ENCODE measurements at regions not wholly inside any gene's neighbourhood (a gene's known extent, or its start where the extent isn't known, plus 50 kb on each side); places are given as distances from the start of the nearest gene placed in this dataset.

- CTCF ChIA-PET = no interaction called here
- POLR2A ChIA-PET = no interaction called here
- Histone ChIP-seq H3K9me3 (no peaks in the 10 kb centered on the region), H3K4me3 (ENCODE audit: low read depth, low read length) (no peak overlapping the region), H3K4me1 (no peaks in the 10 kb centered on the region), H3K27me3 (replicated peaks; ENCODE audit: control insufficient read depth, insufficient read depth, low read length) (no peaks in the 10 kb centered on the region), H3K36me3 (ENCODE audit: control insufficient read depth, insufficient read depth, low read length) (no peaks in the 10 kb centered on the region)
- Mint-ChIP-seq H3K4me3 (ENCODE audit: unreplicated experiment) (no peak overlapping the region), H3K27me3 (ENCODE audit: insufficient read depth, unreplicated experiment) (no peaks in the 10 kb centered on the region), H3K27ac (ENCODE audit: unreplicated experiment) (no peak overlapping the region), H3K36me3 (ENCODE audit: insufficient read depth, unreplicated experiment) (no peaks in the 10 kb centered on the region), H3K9me3 (ENCODE audit: unreplicated experiment) (peaks cover 13% of the 10 kb centered on the region), H3K4me1 (ENCODE audit: low read depth, unreplicated experiment) (no peaks in the 10 kb centered on the region)
- DNase-seq = no peak
- no TSS peak for BruUV-seq (replicated peaks)
- intact Hi-C loops (cut with micrococcal nuclease; ENCODE audit: unreplicated experiment) = no loop called here
- TF ChIP-seq CTCF (IDR thresholded peaks at IDR 0.05; ENCODE audit: insufficient read depth in 1 of 2, low read depth in 1 of 2, low read length in 1 of 2, severe bottlenecking in 1 of 2, unreplicated experiment in 1 of 2) = no peak
Observed at GRCh38 chrX:21056622-21057021, 317.6 kb upstream of the CNKSR2 start.

- no peak overlapping the region for H3K4me3 Mint-ChIP-seq (ENCODE audit: unreplicated experiment)
- POLR2A ChIA-PET = no interaction called here
- no peak for DNase-seq
- H3K9me3 ChIP-seq = no peaks in the 10 kb centered on the region
- no peaks in the 10 kb centered on the region for H3K27me3 ChIP-seq (replicated peaks; ENCODE audit: control insufficient read depth, insufficient read depth, low read length)
- TF ChIP-seq CTCF (IDR thresholded peaks at IDR 0.05; ENCODE audit: insufficient read depth in 1 of 2, low read depth in 1 of 2, low read length in 1 of 2, severe bottlenecking in 1 of 2, unreplicated experiment in 1 of 2) = no peak
- no TSS peak for BruUV-seq (replicated peaks)
- H3K36me3 Mint-ChIP-seq (ENCODE audit: insufficient read depth, unreplicated experiment) = no peaks in the 10 kb centered on the region
- H3K9me3 Mint-ChIP-seq (ENCODE audit: unreplicated experiment) = no peaks in the 10 kb centered on the region
- CTCF ChIA-PET = no interaction called here
- H3K4me3 ChIP-seq (ENCODE audit: low read depth, low read length) = no peak overlapping the region
- no peak overlapping the region for H3K27ac Mint-ChIP-seq (ENCODE audit: unreplicated experiment)
- intact Hi-C loops (cut with micrococcal nuclease; ENCODE audit: unreplicated experiment) = no loop called here
- no peaks in the 10 kb centered on the region for H3K4me1 Mint-ChIP-seq (ENCODE audit: low read depth, unreplicated experiment)
- H3K27me3 Mint-ChIP-seq (ENCODE audit: insufficient read depth, unreplicated experiment) = no peaks in the 10 kb centered on the region
- H3K4me1 ChIP-seq = no peaks in the 10 kb centered on the region
- no peaks in the 10 kb centered on the region for H3K36me3 ChIP-seq (ENCODE audit: control insufficient read depth, insufficient read depth, low read length)
Observed at GRCh38 chrX:21047034-21047455, 327.2 kb upstream of the CNKSR2 start.

GRCh38 chrX:21014326-21014725, 359.9 kb upstream of the CNKSR2 start:
- TF ChIP-seq CTCF (IDR thresholded peaks at IDR 0.05; ENCODE audit: insufficient read depth in 1 of 2, low read depth in 1 of 2, low read length in 1 of 2, severe bottlenecking in 1 of 2, unreplicated experiment in 1 of 2) = no peak
- intact Hi-C loops (cut with micrococcal nuclease; ENCODE audit: unreplicated experiment) = no loop called here
- Histone ChIP-seq H3K9me3 (no peaks in the 10 kb centered on the region), H3K36me3 (ENCODE audit: control insufficient read depth, insufficient read depth, low read length) (no peaks in the 10 kb centered on the region), H3K4me1 (no peaks in the 10 kb centered on the region), H3K4me3 (ENCODE audit: low read depth, low read length) (no peak overlapping the region), H3K27me3 (replicated peaks; ENCODE audit: control insufficient read depth, insufficient read depth, low read length) (no peaks in the 10 kb centered on the region)
- Mint-ChIP-seq H3K9me3 (ENCODE audit: unreplicated experiment) (peaks cover 9% of the 10 kb centered on the region), H3K4me3 (ENCODE audit: unreplicated experiment) (no peak overlapping the region), H3K27ac (ENCODE audit: unreplicated experiment) (no peak overlapping the region), H3K4me1 (ENCODE audit: low read depth, unreplicated experiment) (no peaks in the 10 kb centered on the region), H3K36me3 (ENCODE audit: insufficient read depth, unreplicated experiment) (no peaks in the 10 kb centered on the region), H3K27me3 (ENCODE audit: insufficient read depth, unreplicated experiment) (no peaks in the 10 kb centered on the region)
- POLR2A ChIA-PET = no interaction called here
- DNase-seq = no peak
- CTCF ChIA-PET = no interaction called here
- no TSS peak for BruUV-seq (replicated peaks)
